HCT116 (cell line): ENCODE measurements at regions not wholly inside any gene's neighbourhood (a gene's known extent, or its start where the extent isn't known, plus 50 kb on each side); places are given as distances from the start of the nearest gene placed in this dataset.

Experiments
- ATAC-seq: fragments of 200-7000 bp; cut with Tn5 transposase; 2 replicates; pipeline ENCODE4 v1.9.1; 2020; ENCODE audit warnings: mild to moderate bottlenecking, moderate library complexity
- BruUV-seq: library from RNA; stranded (reverse); fragments of 400-500 nt; replicated peaks from 2 replicates; lab custom pipeline; 2021; lab: Mats Ljungman, UMichigan
- CTCF ChIA-PET: fragments of 300-600 bp; sonication (Branson Sonifier 250); formaldehyde crosslinking; loops from one replicate; lab custom pipeline; 2021; ENCODE audit warnings: antibody characterized with exemption; lab: Charles Lee
- POLR2A ChIA-PET: fragments of 300-600, 350-600 bp; sonication (Branson Sonifier 250); formaldehyde crosslinking; loops from one replicate; lab custom pipeline; 2021; ENCODE audit warnings: antibody characterized with exemption; lab: Charles Lee
- RAD21 ChIA-PET, 2 experiments: fragments of 300-600 bp; sonication (Branson Sonifier 250); formaldehyde crosslinking; loops; one replicate each; lab custom pipeline; 2023; ENCODE audit warnings: low total read pairs in 2 of 2; ENCODE audit not compliant: uncharacterized antibody in 2 of 2, unreplicated experiment in 2 of 2, low non-redundant PET in 1 of 2; lab: Charles Lee
- DNase-seq: peaks from one replicate; pipeline ENCODE4 v3.0.0-alpha.2; 2010; ENCODE audit warnings: low read depth, low spot score
- H2AFZ ChIP-seq: fragments of 200-600 bp; shearing (Covaris generic), sonication (generic); 2 replicates; pipeline ENCODE4 v1.6.1; 2017; ENCODE audit warnings: low read depth, mixed run types, mixed read lengths, antibody characterized with exemption, low read length; ENCODE audit not compliant: poor library complexity, severe bottlenecking
- H3K27ac ChIP-seq: 2 replicates; pipeline ENCODE4 v1.5.1; 2012; ENCODE audit warnings: low read depth, low read length
- H3K27me3 ChIP-seq: fragments of 200-600 bp; sonication (generic); 2 replicates; pipeline ENCODE4 v1.6.1; 2016; ENCODE audit warnings: mixed run types, low read length, mixed read lengths; ENCODE audit not compliant: insufficient read depth
- H3K36me3 ChIP-seq, 2 experiments: fragments of 200-500 bp in 1 of 2; fragments of 200-600 bp in 1 of 2; sonication (Bioruptor generic) in 1 of 2; sonication (generic) in 1 of 2; 2 replicates each; pipeline versions ENCODE4 v1.5.1 to v1.6.1; 2014 to 2016; ENCODE audit warnings: low read length in 2 of 2, inconsistent platforms in 1 of 2, mixed read lengths in 1 of 2, mixed run types in 1 of 2; ENCODE audit not compliant: insufficient read depth in 2 of 2, control insufficient read depth in 1 of 2
- H3K4me1 ChIP-seq, 2 experiments: fragments of 200-600 bp in 1 of 2; sonication (generic) in 1 of 2; 2 replicates each; pipeline versions ENCODE4 v1.5.1 to v1.6.1; 2012 to 2017; ENCODE audit warnings: low read length in 2 of 2, inconsistent platforms in 1 of 2, mild to moderate bottlenecking in 1 of 2, mixed read lengths in 1 of 2, mixed run types in 1 of 2, moderate library complexity in 1 of 2; ENCODE audit not compliant: insufficient read depth in 2 of 2, control insufficient read depth in 1 of 2
- H3K4me2 ChIP-seq: fragments of 200-600 bp; sonication (generic); 2 replicates; pipeline ENCODE4 v1.6.1; 2017; ENCODE audit warnings: mixed run types, low read length, mixed read lengths
- H3K4me3 ChIP-seq, 2 experiments: fragments of 200-600 bp in 1 of 2; sonication (generic) in 1 of 2; replicated peaks in 1 of 2; 2 replicates each; pipeline ENCODE4 v1.5.1; 2011 to 2016; ENCODE audit warnings: low read length in 2 of 2, control low read depth in 1 of 2, low read depth in 1 of 2, mild to moderate bottlenecking in 1 of 2, mixed read lengths in 1 of 2, mixed run types in 1 of 2
- H3K79me2 ChIP-seq: fragments of 200-600 bp; sonication (generic); 2 replicates; pipeline ENCODE4 v1.6.1; 2017; ENCODE audit warnings: mild to moderate bottlenecking, mixed run types, low read length, moderate library complexity, mixed read lengths; ENCODE audit not compliant: insufficient read depth
- H3K9ac ChIP-seq: fragments of 200-600 bp; sonication (generic); 2 replicates; pipeline ENCODE4 v1.6.1; 2016; ENCODE audit warnings: low read length, mixed read lengths
- H3K9me2 ChIP-seq: fragments of 200-600 bp; sonication (generic), shearing (Covaris generic); 2 replicates; pipeline ENCODE4 v1.6.1; 2017; ENCODE audit warnings: mixed run types, mild to moderate bottlenecking, moderate library complexity; ENCODE audit not compliant: insufficient read depth
- H3K9me3 ChIP-seq, 2 experiments: fragments of 200-500 bp in 1 of 2; fragments of 200-600 bp in 1 of 2; sonication (Bioruptor generic) in 1 of 2; sonication (generic) in 1 of 2; 2 replicates each; pipeline ENCODE4 v1.6.1; 2014 to 2017; ENCODE audit warnings: low read length in 2 of 2, mixed read lengths in 2 of 2, inconsistent platforms in 1 of 2, low read depth in 1 of 2, mild to moderate bottlenecking in 1 of 2, mixed run types in 1 of 2, moderate library complexity in 1 of 2; ENCODE audit not compliant: control insufficient read depth in 1 of 2, insufficient read depth in 1 of 2
- H4K20me1 ChIP-seq: fragments of 200-600 bp; sonication (generic), shearing (Covaris generic); 2 replicates; pipeline ENCODE4 v1.6.1; 2017; ENCODE audit warnings: mixed run types, mild to moderate bottlenecking, moderate library complexity; ENCODE audit not compliant: insufficient read depth
- ATF3 ChIP-seq: IDR thresholded peaks from 2 replicates; pipeline ENCODE4 v1.6.1; 2012
- CBX3 ChIP-seq: IDR thresholded peaks from 2 replicates; pipeline ENCODE4 v1.6.1; 2012; ENCODE audit warnings: low read depth
- CTCF ChIP-seq, 3 experiments: fragments of 200-600 bp in 1 of 3; sonication (generic) in 1 of 3; IDR thresholded peaks in 2 of 3; conservative IDR thresholded peaks in 1 of 3; 2 replicates each; pipeline ENCODE4 v1.5.1; 2012 to 2017; ENCODE audit warnings: low read depth in 2 of 3, low read length in 2 of 3, antibody characterized with exemption in 1 of 3, borderline replicate concordance in 1 of 3, control low read depth in 1 of 3, mild to moderate bottlenecking in 1 of 3, mixed read lengths in 1 of 3, mixed run types in 1 of 3, moderate library complexity in 1 of 3; ENCODE audit not compliant: insufficient read depth in 1 of 3
- EZH2 ChIP-seq: fragments of 200-600 bp; sonication (generic); IDR thresholded peaks from 2 replicates; pipeline ENCODE4 v1.6.1; 2017; ENCODE audit warnings: antibody characterized with exemption, mixed run types
- FOSL1 ChIP-seq: IDR thresholded peaks from 2 replicates; pipeline ENCODE4 v1.6.1; 2012; ENCODE audit warnings: low read depth
- POLR2A ChIP-seq: IDR thresholded peaks from 2 replicates; pipeline ENCODE4 v1.7.0; 2011; ENCODE audit warnings: borderline replicate concordance; ENCODE audit not compliant: insufficient read depth, insufficient read length; ENCODE audit errors: extremely low read depth
- RAD21 ChIP-seq: IDR thresholded peaks from 2 replicates; pipeline ENCODE4 v1.6.1; 2012; ENCODE audit warnings: low read depth, mild to moderate bottlenecking
- REST ChIP-seq: IDR thresholded peaks from 2 replicates; pipeline ENCODE4 v1.6.1; 2012; ENCODE audit warnings: low read depth
- SIN3A ChIP-seq: IDR thresholded peaks from 2 replicates; pipeline ENCODE4 v1.6.1; 2012; ENCODE audit warnings: low read depth
- SP1 ChIP-seq: IDR thresholded peaks from 2 replicates; pipeline ENCODE4 v1.6.1; 2012; ENCODE audit warnings: low read depth
- SRF ChIP-seq: IDR thresholded peaks from 2 replicates; pipeline ENCODE4 v1.6.1; 2012; ENCODE audit warnings: low read depth
- TCF7L2 ChIP-seq: IDR thresholded peaks from 2 replicates; pipeline ENCODE4 v1.7.0; 2011; ENCODE audit warnings: borderline replicate concordance, inconsistent platforms; ENCODE audit not compliant: insufficient read depth, insufficient read length; ENCODE audit errors: extremely low read depth
- ZFX ChIP-seq: fragments of 450-650 bp; IDR thresholded peaks from 2 replicates; pipeline ENCODE4 v1.6.1; 2017
- intact Hi-C: fragments of 100-400 bp; cut with micrococcal nuclease; formaldehyde crosslinking; loops from 2 replicates; pipeline ENCODE4 v1.10.0; 2022

GRCh38 chr10:3908183-3908582, 123.2 kb upstream of the KLF6 start:
- H3K79me2 ChIP-seq, result no peaks in the 10 kb centered on the region
- no peaks in the 10 kb centered on the region for H4K20me1 ChIP-seq
- DNase-seq (no peak), ATAC-seq (no peak)
- no peak overlapping the region for H3K9ac ChIP-seq
- H3K27me3 ChIP-seq, result no peaks in the 10 kb centered on the region
- no peaks in the 10 kb centered on the region for H3K9me3 ChIP-seq
- no peak overlapping the region for H3K4me3 ChIP-seq
- intact Hi-C loops, result no loop called here
- no peak overlapping the region for H2AFZ ChIP-seq
- no TSS peak for BruUV-seq
- H3K4me2 ChIP-seq, result no peak overlapping the region
- RAD21 ChIA-PET, result interaction anchor here in 1 of 2 experiments (0.5 kb wide), 1 partner anchor 436 kb away, joined by 3 read pairs; no protein-coding TSS in a partner anchor
- CTCF ChIA-PET, result no interaction called here
- H3K4me1 ChIP-seq, result peaks cover 0 to 6% of the 10 kb centered on the region in 2 experiments; a peak in 1 of 4 replicates
- H3K27ac ChIP-seq, result no peak overlapping the region
- no peak for TF ChIP-seq SRF
- TF ChIP-seq SIN3A, result no peak
- TF ChIP-seq RAD21, result no peak
- no peak for TF ChIP-seq EZH2
- TF ChIP-seq SP1, result no peak
- no peak for TF ChIP-seq FOSL1
- TF ChIP-seq REST, result no peak
- no peak for TF ChIP-seq ATF3
- no peak for TF ChIP-seq ZFX
- no peak for TF ChIP-seq POLR2A
- no peak for TF ChIP-seq CTCF (IDR thresholded peaks at IDR 0.05 in 2 of 3, conservative IDR thresholded peaks at IDR 0.05 in 1 of 3; ENCODE audit: borderline replicate concordance in 1 of 3, insufficient read depth in 1 of 3, low read depth in 2 of 3, low read length in 2 of 3)
- no peak for TF ChIP-seq TCF7L2
- TF ChIP-seq CBX3, result no peak
- POLR2A ChIA-PET, result no interaction called here
- H3K9me2 ChIP-seq, result no peaks in the 10 kb centered on the region
- no peaks in the 10 kb centered on the region for H3K36me3 ChIP-seq
